IPS-18c (cell line): ENCODE measurements at regions not wholly inside any gene's neighbourhood (a gene's known extent, or its start where the extent isn't known, plus 50 kb on each side); places are given as distances from the start of the nearest gene placed in this dataset.

ENCODE experiments used
- H3K4me3 ChIP-seq: 2 replicates; pipeline ENCODE4 v1.7.0; 2013; ENCODE audit warnings: low read depth, mild to moderate bottlenecking, low read length, moderate library complexity; ENCODE audit not compliant: insufficient read depth
- H3K9me3 ChIP-seq: one replicate; pipeline ENCODE4 v1.6.1; 2013; ENCODE audit warnings: mild to moderate bottlenecking, low read length, moderate library complexity; ENCODE audit not compliant: control insufficient read depth, insufficient read depth

DNA sequence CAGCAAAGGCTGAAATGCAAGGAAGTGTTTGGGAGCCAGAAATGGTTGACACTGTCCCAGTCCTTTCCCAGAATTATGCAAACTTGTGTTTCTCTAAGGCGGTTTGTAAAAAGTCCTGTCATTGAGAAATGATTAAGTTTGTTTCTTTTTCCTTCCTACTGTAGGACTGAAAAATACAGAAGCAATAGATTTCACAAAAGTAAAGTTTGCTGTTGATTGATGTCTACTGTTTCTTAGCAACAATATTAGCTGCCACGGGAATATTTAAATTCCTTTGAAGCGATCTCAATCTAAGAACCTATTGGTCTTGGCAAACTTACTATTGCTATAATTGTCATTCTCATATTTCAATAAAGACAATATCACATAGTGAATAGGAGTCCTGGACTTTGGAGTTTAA is 100.7 kb upstream of the IL12A start:
- no peak overlapping the region for H3K4me3 ChIP-seq
- no peaks in the 10 kb centered on the region for H3K9me3 ChIP-seq

GRCh38 chr3:159892171-159892795 is 96.4 kb upstream of the IL12A start:
- Histone ChIP-seq H3K4me3 (no peak overlapping the region), H3K9me3 (no peaks in the 10 kb centered on the region)

- Histone ChIP-seq H3K4me3 (no peak overlapping the region), H3K9me3 (no peaks in the 10 kb centered on the region)
Measured at GRCh38 chr3:159892801-159893200, 95.8 kb upstream of the IL12A start.

DNA sequence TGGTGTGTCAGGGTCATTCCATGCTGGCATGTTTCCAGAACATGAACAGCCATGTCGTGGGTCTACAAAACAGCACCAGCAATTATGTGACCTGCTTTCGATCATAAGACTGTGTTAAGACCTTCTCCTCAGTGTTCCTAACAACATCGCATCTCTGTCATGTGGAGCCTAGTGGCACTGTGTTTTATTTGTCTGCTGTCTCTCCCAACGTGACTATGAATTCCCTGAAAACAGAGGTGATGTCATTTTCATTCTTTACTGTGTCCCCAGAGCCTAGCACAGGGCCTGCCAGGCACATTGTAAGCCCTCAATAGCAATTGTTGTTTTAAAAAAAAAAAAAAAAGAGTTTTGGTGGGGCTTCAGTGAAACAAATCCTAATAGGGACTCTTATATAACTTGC is 94.2 kb upstream of the IL12A start:
- no peaks in the 10 kb centered on the region for H3K9me3 ChIP-seq
- no peak overlapping the region for H3K4me3 ChIP-seq

DNA sequence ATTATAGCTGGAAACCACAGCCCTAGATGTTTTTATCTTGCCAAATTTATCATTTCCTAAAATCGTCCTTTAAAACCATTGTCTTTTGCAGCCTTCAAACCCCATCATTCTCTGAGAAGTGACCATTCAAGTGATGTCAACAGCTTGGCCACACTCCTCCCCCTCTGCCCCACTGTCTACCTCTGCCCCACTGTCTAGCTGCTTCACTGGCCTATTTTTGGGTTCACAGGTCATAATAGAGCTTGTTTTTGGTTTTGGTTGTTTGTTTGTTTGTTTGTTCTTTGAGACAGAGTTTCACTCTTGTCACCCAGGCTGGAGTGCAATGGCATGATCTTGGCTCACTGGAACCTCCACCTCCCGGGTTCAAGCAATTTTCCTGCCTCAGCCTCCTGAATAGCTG is 93.2 kb upstream of the IL12A start:
- Histone ChIP-seq H3K4me3 (no peak overlapping the region), H3K9me3 (no peaks in the 10 kb centered on the region)

- H3K9me3 ChIP-seq = no peaks in the 10 kb centered on the region
Measured at GRCh38 chr3:159896543-159896942, 92.1 kb upstream of the IL12A start.

DNA sequence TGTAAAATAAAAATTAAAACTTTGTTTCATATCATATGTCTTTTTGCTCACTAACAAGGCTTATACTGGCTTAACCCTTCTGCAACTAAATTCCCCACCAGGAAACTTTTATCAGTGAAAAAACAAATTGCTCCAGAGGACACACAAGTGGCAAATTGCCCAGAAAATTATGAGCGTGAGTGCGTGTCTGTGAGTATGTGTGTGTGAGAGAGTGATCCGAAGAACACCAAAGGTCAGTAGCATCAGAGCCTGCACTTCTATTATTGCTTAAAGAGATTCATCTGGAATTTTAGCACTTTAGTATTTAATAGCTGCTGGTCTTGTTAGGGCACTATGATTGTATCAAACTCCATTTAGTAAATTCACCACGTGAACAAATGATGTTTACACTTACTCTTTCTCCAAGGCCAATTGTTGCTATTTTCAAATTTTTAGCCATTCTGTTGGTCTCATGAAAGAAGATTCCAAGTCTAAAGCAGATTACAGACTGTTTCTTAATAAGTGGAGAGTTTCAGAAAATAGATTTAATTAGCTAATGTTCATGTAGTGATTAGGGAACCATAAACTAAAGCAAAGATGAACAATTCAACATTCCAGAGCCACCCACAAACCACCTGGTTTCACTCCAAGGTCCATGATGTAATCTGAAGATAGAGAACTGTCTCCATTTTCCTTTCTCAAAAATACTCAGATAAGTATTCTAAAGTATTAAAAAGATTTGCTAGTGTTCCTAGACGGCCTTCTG is 91.1 kb upstream of the IL12A start:
- Histone ChIP-seq H3K9me3 (no peaks in the 10 kb centered on the region), H3K4me3 (no peak overlapping the region)

More at GRCh38 chr3:159896543-159896942, 92.1 kb upstream of the IL12A start:
- no peak overlapping the region for H3K4me3 ChIP-seq

GRCh38 chr3:159898147-159898546 is 90.5 kb upstream of the IL12A start:
- Histone ChIP-seq H3K4me3 (no peak overlapping the region), H3K9me3 (no peaks in the 10 kb centered on the region)

- no peaks in the 10 kb centered on the region for H3K9me3 ChIP-seq
- H3K4me3 ChIP-seq = no peak overlapping the region
Measured at GRCh38 chr3:159899166-159899565, 89.5 kb upstream of the IL12A start.

- H3K4me3 ChIP-seq = no peak overlapping the region
- H3K9me3 ChIP-seq = no peaks in the 10 kb centered on the region
Measured at GRCh38 chr3:159902546-159903314, 85.9 kb upstream of the IL12A start.

- Histone ChIP-seq H3K9me3 (no peaks in the 10 kb centered on the region), H3K4me3 (no peak overlapping the region)
Measured at GRCh38 chr3:159904455-159904854, 84.2 kb upstream of the IL12A start.

GRCh38 chr3:159904911-159905310 is 83.7 kb upstream of the IL12A start:
- H3K9me3 ChIP-seq = no peaks in the 10 kb centered on the region
- no peak overlapping the region for H3K4me3 ChIP-seq

DNA sequence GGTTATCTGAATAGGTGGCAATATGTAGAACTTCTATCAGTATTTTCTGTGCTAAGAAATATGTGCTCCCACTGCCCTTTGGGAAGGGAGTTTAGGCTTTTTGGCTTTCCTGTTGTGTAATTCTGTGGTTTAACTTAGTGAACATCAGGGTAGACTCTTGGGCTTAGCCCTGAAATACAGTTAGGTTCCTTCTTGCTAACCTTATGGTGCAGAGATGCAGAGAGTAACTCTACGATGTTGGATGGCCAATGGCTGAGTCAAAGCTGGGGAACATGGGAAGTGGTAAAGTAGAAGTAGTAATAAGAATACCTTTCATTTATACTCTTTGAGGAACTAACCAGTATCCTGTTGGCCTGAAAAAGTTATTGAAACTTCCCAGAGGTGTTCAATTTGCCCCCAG is 80.8 kb upstream of the IL12A start:
- Histone ChIP-seq H3K9me3 (no peaks in the 10 kb centered on the region), H3K4me3 (no peak overlapping the region)

DNA sequence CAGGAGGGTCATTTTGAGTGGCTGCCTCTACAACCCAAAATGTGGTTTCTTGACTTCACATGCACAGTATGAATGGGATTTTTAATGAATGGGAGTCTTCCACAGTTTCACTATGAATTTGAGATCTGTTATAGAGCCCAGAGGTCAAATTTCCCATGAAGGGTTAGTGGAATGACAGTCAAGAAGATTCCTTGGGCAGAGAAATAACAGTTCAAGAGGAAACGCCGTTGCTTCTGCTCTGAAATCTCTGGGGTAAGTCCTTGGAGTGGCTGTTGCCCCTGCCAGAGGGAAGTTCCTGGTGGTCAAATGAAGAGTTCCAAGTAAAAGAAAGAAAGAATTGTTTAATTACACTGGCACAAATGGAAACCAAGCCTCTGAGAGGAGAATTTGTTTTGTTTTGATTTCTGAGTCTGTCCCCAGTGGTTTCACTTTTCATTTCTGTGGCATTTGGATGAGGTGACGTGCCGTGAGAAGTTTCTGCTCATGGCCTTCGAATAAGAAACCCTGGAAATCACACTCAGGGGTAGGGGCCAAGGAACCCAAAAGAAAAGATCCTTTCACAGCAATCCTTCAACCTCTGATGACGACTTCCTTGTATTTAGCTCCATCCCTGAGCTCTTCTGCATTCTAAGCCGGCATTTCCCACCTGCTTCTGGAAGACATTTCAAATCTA is 77.5 kb upstream of the IL12A start:
- H3K4me3 ChIP-seq = no peak overlapping the region
- H3K9me3 ChIP-seq = no peaks in the 10 kb centered on the region

DNA sequence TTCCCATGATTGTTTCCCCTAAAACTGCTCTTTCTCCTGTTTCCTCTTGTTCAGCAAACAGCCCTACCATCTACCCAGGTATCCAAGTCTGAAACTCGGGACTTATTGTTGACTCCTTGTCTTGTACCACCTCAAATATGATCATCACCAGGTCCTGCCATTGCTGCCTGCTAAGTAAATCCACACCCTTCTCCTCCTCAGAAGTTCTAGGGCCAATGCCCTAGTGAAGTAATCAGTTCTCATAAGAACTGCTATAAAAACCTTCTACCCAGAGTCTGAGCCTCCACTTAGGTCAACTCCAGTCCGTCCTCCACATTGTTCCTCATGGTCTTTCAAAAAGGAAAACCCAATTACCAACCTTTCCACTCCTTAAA is 77.0 kb upstream of the IL12A start:
- no peak overlapping the region for H3K4me3 ChIP-seq

DNA sequence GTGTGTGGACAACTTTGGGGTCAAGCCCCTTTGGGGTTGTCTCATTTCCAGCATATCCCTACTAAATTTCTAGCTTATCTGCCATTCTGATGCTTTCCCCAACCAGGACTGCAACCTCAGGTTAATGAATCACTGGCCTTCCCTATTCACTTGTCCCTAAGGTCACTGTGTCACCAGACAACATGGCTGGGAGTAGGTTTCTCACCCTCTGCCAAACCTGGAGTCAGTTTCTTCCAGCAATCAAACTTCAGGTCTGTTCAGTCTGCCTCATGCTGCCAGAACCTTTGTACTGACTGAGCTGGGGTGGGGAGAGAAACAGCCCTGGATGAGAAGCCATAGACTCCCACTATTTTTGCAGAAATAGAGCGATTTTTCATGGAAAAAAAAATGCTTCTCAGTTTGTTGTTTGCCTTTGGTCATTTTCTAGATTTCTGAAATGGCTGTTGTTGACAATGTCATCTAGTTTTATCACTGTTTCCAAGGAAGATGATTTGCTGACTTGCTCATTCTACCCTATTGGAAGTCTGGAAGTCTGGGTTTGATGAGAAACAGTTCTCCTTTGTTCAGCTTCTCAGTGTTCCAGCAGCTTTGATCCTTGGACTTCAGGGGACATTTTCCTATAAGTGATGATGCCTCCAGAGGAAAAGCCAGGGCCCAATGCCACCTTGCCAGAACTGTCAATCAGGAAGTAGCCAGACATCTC is 74.8 kb upstream of the IL12A start:
- no peaks in the 10 kb centered on the region for H3K9me3 ChIP-seq
- H3K4me3 ChIP-seq = no peak overlapping the region

More for the DNA sequence above, 77.0 kb upstream of the IL12A start:
- no peaks in the 10 kb centered on the region for H3K9me3 ChIP-seq

DNA sequence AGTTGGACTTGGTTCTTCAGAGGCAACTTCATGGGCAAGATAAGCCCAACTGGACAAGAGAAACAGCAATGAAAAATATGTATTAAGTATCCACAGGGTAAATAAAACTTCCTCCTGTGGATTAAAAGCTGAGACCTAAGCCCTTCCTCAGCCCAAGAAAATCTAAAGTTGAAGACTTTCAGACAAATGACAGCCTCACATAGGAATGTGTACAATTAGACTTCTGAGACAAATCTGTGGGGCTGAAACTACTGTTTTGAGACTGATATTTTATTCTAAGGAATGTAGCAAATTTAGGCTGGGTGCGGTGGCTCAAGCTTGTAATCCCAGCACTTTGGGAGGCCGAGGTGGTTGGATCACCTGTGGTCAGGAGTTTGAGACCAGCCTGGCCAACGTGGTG is 74.2 kb upstream of the IL12A start:
- no peaks in the 10 kb centered on the region for H3K9me3 ChIP-seq
- no peak overlapping the region for H3K4me3 ChIP-seq
